ENCODE measurements at regions not wholly inside any gene's neighbourhood (a gene's known extent, or its start where the extent isn't known, plus 50 kb on each side); places are given as distances from the start of the nearest gene placed in this dataset.

DNA sequence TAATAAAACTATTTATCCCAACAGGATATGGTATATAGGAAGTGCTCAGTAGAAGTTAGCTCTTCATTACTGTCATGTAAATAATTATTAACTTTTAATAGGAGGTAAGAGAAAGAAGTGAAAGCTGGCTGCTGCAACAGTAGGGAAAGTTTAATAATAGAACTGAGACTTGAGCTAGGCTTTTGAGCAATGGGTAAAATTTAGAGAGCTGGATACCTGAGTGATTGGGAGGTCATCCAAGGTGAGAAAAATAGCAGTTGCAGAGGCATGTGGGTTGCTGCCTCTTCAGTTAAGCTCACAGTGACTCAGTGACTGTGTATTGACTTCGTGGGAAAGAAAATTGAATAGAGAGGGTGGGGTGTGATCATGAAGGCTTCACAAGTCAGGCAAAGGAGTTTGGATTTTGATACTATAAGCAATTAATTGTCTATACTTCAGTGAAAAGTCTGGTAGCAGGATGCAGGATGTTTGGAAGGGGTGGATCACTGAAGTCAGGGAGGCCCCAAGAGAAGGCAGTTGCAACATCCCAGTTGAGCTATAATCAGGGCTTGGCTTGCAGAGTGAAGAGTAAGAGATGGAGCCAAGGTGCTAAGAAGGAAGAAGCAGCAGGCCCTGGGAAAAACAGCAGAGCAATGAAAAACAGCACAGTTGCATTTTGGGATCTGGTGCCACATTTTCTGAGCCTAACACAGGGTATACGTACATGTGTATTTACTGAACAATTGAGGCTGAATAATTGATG lies 172.0 kb upstream of the FRMD6 start:
- TF ChIP-seq GATA2 (IDR thresholded peaks at IDR 0.05; ENCODE audit: low read depth, low read length) = no peak
- no peak for TF ChIP-seq GATA3 (IDR thresholded peaks at IDR 0.05; ENCODE audit: low read depth, low read length)

DNA sequence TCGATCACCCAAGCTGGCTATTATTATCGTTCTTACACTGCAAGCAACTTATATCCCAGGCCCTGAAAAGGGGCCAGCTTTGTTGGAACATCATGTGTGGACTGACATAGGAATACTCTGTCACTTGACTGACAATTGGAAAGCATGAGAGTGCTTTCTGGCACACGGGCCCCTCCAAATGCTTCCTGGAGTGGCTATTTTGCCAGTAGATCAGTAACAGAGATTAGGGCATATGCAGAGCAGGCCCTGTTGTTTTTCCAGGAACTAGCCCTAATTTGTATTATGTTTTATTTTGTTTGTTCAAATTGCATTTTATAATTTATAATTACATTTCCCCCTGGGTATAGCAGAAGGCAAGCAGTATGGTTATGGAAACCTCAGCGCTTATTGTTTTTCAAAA lies 170.1 kb upstream of the FRMD6 start:
- TF ChIP-seq GATA2 (IDR thresholded peaks at IDR 0.05; ENCODE audit: low read depth, low read length) = peak; percentile 96
- peak; percentile 88 for TF ChIP-seq GATA3 (IDR thresholded peaks at IDR 0.05; ENCODE audit: low read depth, low read length)

DNA sequence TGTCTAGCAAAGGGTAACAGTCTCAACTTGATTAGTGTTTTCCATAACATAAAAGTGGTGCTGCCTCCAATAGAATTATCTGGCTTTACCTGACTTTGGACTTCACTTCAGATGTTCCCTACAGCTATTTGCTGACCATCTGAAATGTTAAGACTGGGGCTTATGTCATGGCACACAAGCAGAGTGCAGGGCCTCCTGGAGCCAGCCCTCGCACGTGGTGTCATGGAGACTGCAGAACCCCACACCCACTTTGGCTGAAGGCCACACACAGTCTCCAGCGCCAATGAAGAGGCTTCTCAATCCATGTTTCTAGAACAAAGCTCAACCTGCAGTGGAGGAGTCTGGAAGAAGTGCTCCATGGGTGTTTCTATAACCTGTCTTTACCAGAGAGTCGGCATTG lies 169.6 kb upstream of the FRMD6 start:
- TF ChIP-seq GATA2 (IDR thresholded peaks at IDR 0.05; ENCODE audit: low read depth, low read length) (no peak), GATA3 (IDR thresholded peaks at IDR 0.05; ENCODE audit: low read depth, low read length) (no peak)

DNA sequence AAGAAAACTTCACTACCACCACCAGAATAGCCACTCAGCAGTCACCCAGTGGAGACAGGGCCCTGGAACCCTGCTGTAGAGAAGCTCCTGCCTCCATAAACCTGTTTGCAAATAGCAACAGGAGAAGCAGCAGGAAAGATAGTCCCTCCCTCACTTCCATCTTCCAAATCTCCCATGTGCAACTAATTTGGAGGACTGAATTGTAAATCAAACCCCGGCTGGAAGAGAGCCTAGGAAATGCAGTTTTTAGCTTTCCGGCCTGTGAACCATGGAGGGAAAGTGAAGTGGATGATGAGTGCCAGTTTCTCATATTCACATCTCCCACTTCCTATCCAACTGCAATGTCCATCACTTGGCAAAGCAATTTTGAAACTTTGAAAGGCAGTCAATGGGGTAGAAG lies 167.2 kb upstream of the FRMD6 start:
- no peak for TF ChIP-seq GATA2 (IDR thresholded peaks at IDR 0.05; ENCODE audit: low read depth, low read length)
- TF ChIP-seq GATA3 (IDR thresholded peaks at IDR 0.05; ENCODE audit: low read depth, low read length) = no peak

GRCh38 chr14:51485733-51486132 lies 166.0 kb upstream of the FRMD6 start:
- TF ChIP-seq GATA3 (IDR thresholded peaks at IDR 0.05; ENCODE audit: low read depth, low read length) (no peak), GATA2 (IDR thresholded peaks at IDR 0.05; ENCODE audit: low read depth, low read length) (no peak)

DNA sequence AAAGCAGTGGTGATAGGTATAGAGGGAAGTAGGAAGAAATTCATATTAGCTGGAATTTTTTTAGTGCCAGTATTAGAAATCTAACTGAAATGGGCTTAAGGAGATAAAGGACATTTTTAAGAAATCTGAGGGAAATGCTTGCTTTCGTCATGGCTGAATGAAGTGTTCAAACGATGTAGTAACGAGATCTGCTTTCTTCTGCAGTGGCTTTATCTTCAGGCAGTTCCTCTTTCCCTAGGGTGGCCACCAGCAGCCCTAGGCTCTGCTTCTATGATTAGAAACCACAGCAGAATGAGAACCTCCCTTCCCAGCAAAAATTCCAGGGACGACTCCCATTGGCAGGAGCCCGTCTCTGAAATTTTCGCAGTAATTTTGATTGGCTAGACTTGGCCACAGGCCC lies 163.9 kb upstream of the FRMD6 start:
- TF ChIP-seq GATA3 (IDR thresholded peaks at IDR 0.05; ENCODE audit: low read depth, low read length) = no peak
- TF ChIP-seq GATA2 (IDR thresholded peaks at IDR 0.05; ENCODE audit: low read depth, low read length) = no peak

DNA sequence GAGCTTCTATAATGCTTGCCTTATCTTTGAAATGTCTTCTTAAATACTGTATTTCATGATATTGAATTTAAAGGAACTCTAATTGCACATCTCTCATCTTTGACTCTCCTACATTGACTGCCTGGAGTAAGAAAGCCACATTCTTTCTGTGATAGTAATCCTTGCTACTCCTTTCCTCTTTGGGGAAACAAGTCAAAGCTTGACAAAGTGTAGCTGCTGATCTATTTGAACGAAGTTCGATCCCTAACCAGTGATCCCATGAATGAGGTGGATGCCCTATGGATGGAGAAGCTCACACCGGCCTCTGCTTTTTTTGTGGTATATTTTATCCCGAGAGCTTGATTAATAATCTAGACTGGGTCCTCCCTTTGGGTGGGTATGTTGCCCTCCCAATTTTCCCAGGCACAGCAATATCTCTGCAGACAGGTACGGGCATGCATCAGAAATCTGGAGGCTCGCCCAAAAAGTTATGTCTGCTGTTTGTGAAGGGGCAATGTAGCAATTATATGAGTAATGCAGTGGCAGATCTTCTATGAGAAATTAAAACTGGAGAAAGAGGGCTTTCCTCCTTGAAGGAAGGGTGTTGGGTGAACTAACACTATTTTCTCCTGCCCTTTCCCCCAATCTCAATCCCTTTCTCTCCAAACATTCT lies 163.0 kb upstream of the FRMD6 start:
- no peak for TF ChIP-seq GATA2 (IDR thresholded peaks at IDR 0.05; ENCODE audit: low read depth, low read length)

DNA sequence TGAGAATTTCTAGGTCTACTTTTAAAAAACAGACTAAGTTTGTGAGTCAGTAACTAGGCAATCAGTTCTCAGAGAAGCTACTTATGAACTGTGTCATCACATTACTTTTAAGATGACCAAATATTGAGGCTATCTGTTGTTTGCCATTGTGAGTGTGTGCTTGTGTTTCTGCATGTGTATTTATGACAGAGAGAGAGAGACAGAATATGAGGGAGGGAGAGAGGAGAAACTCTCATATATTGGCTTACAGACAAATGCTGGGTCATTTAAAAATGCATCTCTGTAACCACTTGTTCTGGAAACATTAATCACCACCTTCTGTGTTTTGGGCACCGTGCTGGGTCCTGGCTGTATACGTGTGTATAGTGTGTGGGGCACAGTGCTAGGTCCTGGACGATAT lies 161.5 kb upstream of the FRMD6 start:
- TF ChIP-seq GATA3 (IDR thresholded peaks at IDR 0.05; ENCODE audit: low read depth, low read length) (no peak), GATA2 (IDR thresholded peaks at IDR 0.05; ENCODE audit: low read depth, low read length) (no peak)

DNA sequence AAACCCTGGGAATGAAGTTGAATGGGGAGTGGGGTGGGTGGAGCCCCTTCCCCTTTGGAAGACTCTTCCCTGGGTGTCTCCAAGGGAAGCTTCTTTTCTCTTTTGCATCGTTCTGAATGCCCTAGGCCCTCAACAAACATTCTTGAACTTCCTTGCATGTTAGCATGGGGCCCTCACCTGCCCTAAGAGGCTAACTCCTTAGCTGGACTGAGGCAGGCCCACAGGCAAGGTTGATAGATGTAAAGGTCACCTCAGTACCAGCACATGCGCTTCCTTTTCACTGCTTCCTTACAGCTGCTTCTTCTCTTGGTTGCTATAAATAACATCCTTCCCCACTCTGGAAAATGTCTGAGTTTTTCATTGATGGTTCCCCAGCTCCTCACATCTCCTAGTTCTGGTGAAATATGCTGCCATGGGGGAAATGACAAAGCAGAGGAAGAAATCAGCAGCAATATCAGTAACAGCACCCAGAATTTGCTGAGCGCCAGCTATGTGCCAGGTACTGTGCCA lies 160.6 kb upstream of the FRMD6 start:
- TF ChIP-seq GATA2 (IDR thresholded peaks at IDR 0.05; ENCODE audit: low read depth, low read length) (no peak), GATA3 (IDR thresholded peaks at IDR 0.05; ENCODE audit: low read depth, low read length) (no peak)

DNA sequence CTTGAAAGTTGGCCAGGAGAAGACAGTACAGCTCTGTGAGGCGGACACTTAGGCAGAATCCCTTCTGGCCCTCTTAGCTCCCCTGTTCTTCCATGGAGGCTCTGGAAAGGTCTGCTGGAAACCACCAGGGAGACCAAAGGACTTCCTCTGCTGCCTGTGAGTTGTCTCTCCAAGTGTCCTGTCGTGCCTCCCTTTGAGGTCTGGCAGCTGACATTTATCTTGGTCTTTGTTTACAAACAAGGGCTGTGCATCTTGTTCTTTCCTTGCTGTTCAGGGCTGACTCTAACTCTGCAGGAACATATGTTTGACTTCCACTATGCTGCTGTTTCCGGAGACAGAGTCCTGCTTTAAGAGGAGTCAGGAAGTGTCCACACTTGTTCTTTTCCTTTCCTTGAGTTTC lies 159.9 kb upstream of the FRMD6 start:
- TF ChIP-seq GATA2 (IDR thresholded peaks at IDR 0.05; ENCODE audit: low read depth, low read length) = no peak
- no peak for TF ChIP-seq GATA3 (IDR thresholded peaks at IDR 0.05; ENCODE audit: low read depth, low read length)

GRCh38 chr14:51495319-51495718 lies 156.4 kb upstream of the FRMD6 start:
- no peak for TF ChIP-seq GATA3 (IDR thresholded peaks at IDR 0.05; ENCODE audit: low read depth, low read length)
- no peak for TF ChIP-seq GATA2 (IDR thresholded peaks at IDR 0.05; ENCODE audit: low read depth, low read length)

DNA sequence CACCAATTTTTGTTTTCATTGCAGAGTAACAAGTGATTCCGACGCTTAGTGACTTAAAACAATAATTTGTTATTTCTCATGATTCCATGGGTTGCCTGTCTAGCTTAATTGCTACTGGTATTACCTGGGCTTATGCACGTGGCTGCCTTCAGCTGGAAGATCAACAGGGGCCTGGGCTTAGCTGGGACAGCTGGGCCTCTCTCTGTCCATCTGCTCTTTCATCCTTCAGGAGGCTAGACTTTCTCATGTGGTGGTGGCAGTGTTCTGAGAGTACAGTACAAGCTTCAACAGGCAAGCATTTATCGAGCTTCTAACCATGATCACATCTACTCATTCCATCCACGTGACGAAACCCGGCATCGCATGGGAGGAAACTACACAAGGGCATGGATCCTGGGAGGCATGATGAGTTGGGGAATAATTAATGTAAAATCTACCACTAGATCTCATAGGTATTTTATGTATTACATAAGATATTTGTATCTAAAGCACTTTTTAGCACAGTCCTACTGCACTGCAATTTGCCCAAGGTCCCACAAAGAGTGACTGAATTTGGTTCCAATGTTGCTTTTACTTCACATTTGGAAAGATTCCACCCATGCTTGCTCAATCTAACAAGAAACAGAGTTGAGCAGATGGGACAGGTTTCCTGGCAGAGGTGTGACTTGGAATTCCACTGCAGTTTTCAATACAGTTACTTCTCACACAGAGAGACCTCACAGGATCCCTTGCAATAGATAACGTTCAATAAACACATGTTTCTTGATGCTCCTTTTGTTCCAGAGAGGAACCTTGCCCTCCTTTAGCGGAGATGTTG lies 153.1 kb upstream of the FRMD6 start:
- TF ChIP-seq GATA2 (IDR thresholded peaks at IDR 0.05; ENCODE audit: low read depth, low read length) (no peak), GATA3 (IDR thresholded peaks at IDR 0.05; ENCODE audit: low read depth, low read length) (no peak)

DNA sequence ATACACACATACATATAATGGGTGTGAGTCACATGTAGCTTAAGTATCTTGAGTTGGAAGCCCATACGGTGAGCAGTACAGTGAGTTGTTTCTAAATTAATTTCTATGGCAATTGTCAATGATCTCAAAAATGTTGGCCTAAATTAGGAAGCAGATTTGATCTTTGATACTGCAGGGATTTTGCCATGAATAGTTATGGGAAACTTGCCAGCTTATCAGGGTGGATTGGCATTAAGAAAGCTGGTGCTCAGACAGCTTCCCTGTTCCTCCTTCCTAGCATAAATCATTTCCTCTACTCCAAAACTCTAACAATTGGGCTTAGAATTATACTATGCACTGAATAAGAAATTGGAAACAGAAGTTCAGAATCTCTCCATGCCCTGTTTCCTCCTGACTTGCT lies 150.9 kb upstream of the FRMD6 start:
- no peak for TF ChIP-seq GATA3 (IDR thresholded peaks at IDR 0.05; ENCODE audit: low read depth, low read length)
- no peak for TF ChIP-seq GATA2 (IDR thresholded peaks at IDR 0.05; ENCODE audit: low read depth, low read length)

GRCh38 chr14:51501746-51502145 lies 150.0 kb upstream of the FRMD6 start:
- no peak for TF ChIP-seq GATA3 (IDR thresholded peaks at IDR 0.05; ENCODE audit: low read depth, low read length)
- no peak for TF ChIP-seq GATA2 (IDR thresholded peaks at IDR 0.05; ENCODE audit: low read depth, low read length)

Measured in SH-SY5Y (cell line).